ENCODE measurements at regions not wholly inside any gene's neighbourhood (a gene's known extent, or its start where the extent isn't known, plus 50 kb on each side); places are given as distances from the start of the nearest gene placed in this dataset.

DNA sequence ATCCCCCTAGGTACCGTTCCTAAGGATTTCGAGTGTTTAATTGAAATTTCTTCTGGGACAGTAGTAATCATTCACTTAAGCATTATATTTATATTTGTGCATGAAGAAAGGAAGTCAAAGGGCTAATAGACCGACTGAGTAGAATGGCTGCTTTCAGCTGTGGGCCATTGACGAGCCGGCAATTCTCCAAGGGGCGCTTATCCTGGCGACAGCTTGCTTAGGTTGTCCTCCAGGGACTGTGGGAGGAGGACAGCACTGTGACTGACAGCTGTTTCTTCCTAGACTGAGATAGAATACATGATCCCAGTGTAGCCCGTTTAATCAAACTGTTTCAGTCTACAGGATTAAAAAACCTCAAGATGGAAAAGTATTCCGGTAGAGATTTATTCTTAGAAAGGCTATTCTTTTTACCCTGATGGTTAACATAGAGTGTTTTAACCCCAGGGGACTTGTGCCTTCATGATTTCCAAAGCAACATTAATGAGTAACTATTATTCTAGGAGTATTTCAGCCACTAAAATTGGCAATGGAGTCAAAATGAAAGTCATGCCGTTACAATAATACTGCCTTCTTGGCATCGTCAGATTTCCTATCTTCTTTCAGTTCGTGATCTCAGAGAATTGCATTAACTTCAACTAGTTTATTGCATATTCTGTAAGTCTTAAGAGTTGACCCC, 943.1 kb upstream of the WWC1 start:
- CTCF ChIA-PET: no interaction called here
- H3K4me3 ChIP-seq: no peak overlapping the region
- ATAC-seq: no peak
- FAIRE-seq: no peak
- DNase-seq (ENCODE audit: low read depth, low spot score): no peak
- no peak overlapping the region for H2AFZ ChIP-seq (ENCODE audit: control insufficient read depth, low read depth, low read length)
- H3K4me1 ChIP-seq (ENCODE audit: control insufficient read depth, insufficient read depth, low read length): no peaks in the 10 kb centered on the region
- no TSS peak for BruUV-seq (replicated peaks)
- no peak overlapping the region for H3K27ac ChIP-seq (ENCODE audit: control insufficient read depth, insufficient read depth)
- no peaks in the 10 kb centered on the region for H3K27me3 ChIP-seq (replicated peaks in 1 of 2; ENCODE audit: control insufficient read depth in 2 of 2, insufficient read depth in 2 of 2, low read length in 1 of 2)
- 50% methylated on average over 12 of the region's 12 CpGs for WGBS (ENCODE audit: insufficient coverage, insufficient replicate concordance, low lambda C conversion rate, missing lambda C conversion rate)
- SMC1A ChIA-PET (ENCODE audit: uncharacterized antibody, unreplicated experiment): no interaction called here
- H3K9me3 ChIP-seq (replicated peaks; ENCODE audit: control insufficient read depth, insufficient read depth, low read length): no peaks in the 10 kb centered on the region
- no peak overlapping the region for H3K9ac ChIP-seq (ENCODE audit: control insufficient read depth, insufficient read depth, low read length)
- H3K36me3 ChIP-seq (ENCODE audit: control insufficient read depth in 2 of 2, insufficient read depth in 2 of 2, low read length in 1 of 2): no peaks in the 10 kb centered on the region
- H3K79me2 ChIP-seq (ENCODE audit: control insufficient read depth, insufficient read depth, low read length): no peaks in the 10 kb centered on the region
- intact Hi-C loops (cut with micrococcal nuclease; ENCODE audit: unreplicated experiment): no loop called here
- POLR2A ChIA-PET: no interaction called here
- H3K4me2 ChIP-seq (ENCODE audit: control insufficient read depth, insufficient read depth): no peak overlapping the region
- in situ Hi-C loops (cut with MboI): no loop called here
- no peaks in the 10 kb centered on the region for H4K20me1 ChIP-seq (ENCODE audit: control insufficient read depth, insufficient read depth)
- no peak for TF ChIP-seq FOXM1 (IDR thresholded peaks at IDR 0.05; ENCODE audit: low read depth, low read length)
- TF ChIP-seq TAF1 (IDR thresholded peaks at IDR 0.05; ENCODE audit: borderline replicate concordance, low read depth, low read length): no peak
- no peak for TF ChIP-seq DPF2 (IDR thresholded peaks at IDR 0.05)
- no peak for TF ChIP-seq EP300 (IDR thresholded peaks at IDR 0.05; ENCODE audit: borderline replicate concordance in 1 of 2, control insufficient read depth in 1 of 2, low read depth in 2 of 2, low read length in 2 of 2)
- TF ChIP-seq, protein P1, sequence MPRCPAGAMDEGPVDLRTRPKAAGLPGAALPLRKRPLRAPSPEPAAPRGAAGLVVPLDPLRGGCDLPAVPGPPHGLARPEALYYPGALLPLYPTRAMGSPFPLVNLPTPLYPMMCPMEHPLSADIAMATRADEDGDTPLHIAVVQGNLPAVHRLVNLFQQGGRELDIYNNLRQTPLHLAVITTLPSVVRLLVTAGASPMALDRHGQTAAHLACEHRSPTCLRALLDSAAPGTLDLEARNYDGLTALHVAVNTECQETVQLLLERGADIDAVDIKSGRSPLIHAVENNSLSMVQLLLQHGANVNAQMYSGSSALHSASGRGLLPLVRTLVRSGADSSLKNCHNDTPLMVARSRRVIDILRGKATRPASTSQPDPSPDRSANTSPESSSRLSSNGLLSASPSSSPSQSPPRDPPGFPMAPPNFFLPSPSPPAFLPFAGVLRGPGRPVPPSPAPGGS (IDR thresholded peaks at IDR 0.05; ENCODE audit: borderline replicate concordance, insufficient read depth, low read depth, low read length, poor library complexity, severe bottlenecking): no peak
- TF ChIP-seq, protein P2, sequence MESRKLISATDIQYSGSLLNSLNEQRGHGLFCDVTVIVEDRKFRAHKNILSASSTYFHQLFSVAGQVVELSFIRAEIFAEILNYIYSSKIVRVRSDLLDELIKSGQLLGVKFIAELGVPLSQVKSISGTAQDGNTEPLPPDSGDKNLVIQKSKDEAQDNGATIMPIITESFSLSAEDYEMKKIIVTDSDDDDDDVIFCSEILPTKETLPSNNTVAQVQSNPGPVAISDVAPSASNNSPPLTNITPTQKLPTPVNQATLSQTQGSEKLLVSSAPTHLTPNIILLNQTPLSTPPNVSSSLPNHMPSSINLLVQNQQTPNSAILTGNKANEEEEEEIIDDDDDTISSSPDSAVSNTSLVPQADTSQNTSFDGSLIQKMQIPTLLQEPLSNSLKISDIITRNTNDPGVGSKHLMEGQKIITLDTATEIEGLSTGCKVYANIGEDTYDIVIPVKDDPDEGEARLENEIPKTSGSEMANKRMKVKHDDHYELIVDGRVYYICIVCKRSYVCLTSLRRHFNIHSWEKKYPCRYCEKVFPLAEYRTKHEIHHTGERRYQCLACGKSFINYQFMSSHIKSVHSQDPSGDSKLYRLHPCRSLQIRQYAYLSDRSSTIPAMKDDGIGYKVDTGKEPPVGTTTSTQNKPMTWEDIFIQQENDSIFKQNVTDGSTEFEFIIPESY (IDR thresholded peaks at IDR 0.05): no peak
- TF ChIP-seq MAX (IDR thresholded peaks at IDR 0.05; ENCODE audit: low read depth, low read length): no peak
- RAD21 ChIA-PET (ENCODE audit: unreplicated experiment): no interaction called here

All from GM12878 (cell line).